ENCODE measurements at regions not wholly inside any gene's neighbourhood (a gene's known extent, or its start where the extent isn't known, plus 50 kb on each side); places are given as distances from the start of the nearest gene placed in this dataset.

DNA sequence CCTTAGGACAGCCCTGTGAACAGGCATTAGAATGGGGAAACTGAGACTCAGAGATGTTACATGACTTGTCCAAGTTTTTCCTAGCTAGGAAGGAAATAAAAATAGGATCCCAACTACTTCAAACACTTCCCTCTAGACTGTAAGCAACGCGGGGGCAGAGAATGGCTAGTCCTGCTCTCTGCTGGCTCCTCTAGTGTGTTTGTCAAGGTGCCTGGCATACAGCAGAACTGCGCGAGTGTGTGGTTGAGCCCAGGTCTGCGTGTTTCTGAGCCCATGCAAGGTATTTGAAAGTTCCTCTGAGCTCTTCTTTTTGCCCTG lies 152.5 kb downstream of the MACROH2A1 start:
- in situ Hi-C loops (cut with HindIII; ENCODE audit: extremely low pct_ligation_motif_present, low pct_unique_long_range_greater_than_20kb) = no loop called here
- intact Hi-C loops (cut with micrococcal nuclease; ENCODE audit: unreplicated experiment) = no loop called here
- FAIRE-seq = no peak

More for the DNA sequence above, 152.5 kb downstream of the MACROH2A1 start:
- CTCF ChIA-PET (ENCODE audit: low intra/inter-chr PET ratio, low total read pairs) = no interaction called here
- no TSS peak for BruUV-seq (replicated peaks)
- Histone ChIP-seq H3K36me3 (replicated peaks in 1 of 2; ENCODE audit: control insufficient read depth in 1 of 2, insufficient read depth in 2 of 2, low read length in 2 of 2) (no peaks in the 10 kb centered on the region), H3K4me2 (ENCODE audit: low read depth, low read length) (no peak overlapping the region), H3K27ac (ENCODE audit: extremely low read length, insufficient read depth, low read length) (no peak overlapping the region), H4K20me1 (ENCODE audit: insufficient read depth, low read length) (no peaks in the 10 kb centered on the region), H3K79me2 (ENCODE audit: insufficient read depth, low read length) (no peaks in the 10 kb centered on the region), H2AFZ (ENCODE audit: low read length) (no peak overlapping the region), H3K9me3 (ENCODE audit: low read length) (no peaks in the 10 kb centered on the region), H3K4me1 (ENCODE audit: insufficient read depth, low read length) (peaks cover 50% of the 10 kb centered on the region), H3K9ac (ENCODE audit: insufficient read depth, low read depth, low read length) (no peak overlapping the region), H3K4me3 (replicated peaks in 1 of 3; ENCODE audit: insufficient read depth in 1 of 3, low read depth in 2 of 3, low read length in 3 of 3) (no peak overlapping the region), H3K27me3 (ENCODE audit: control insufficient read depth in 1 of 2, insufficient read depth in 2 of 2, low read length in 2 of 2) (no peaks in the 10 kb centered on the region)
- 92% methylated on average over 4 of the region's 5 CpGs for WGBS (ENCODE audit: low lambda C conversion rate)
- ATAC-seq (no peak), DNase-seq (ENCODE audit: low spot score) (no peak)
- POLR2A ChIA-PET = interaction anchor here (1.4 to 3.1 kb wide), 4 partner anchors 12 to 18 kb away, joined by 3 to 10 read pairs (median 6); no protein-coding TSS in a partner anchor
- TF ChIP-seq KLF9 (CRISPR knock-in tag; IDR thresholded peaks at IDR 0.05; ENCODE audit: low read depth) (no peak), MED13 (CRISPR knock-in tag; IDR thresholded peaks at IDR 0.05) (no peak), ZNF619 (CRISPR knock-in tag; IDR thresholded peaks at IDR 0.05) (no peak), AKAP8 (CRISPR knock-in tag; IDR thresholded peaks at IDR 0.05) (no peak), ZGPAT (CRISPR knock-in tag; IDR thresholded peaks at IDR 0.05) (no peak), ZNF484 (CRISPR knock-in tag; IDR thresholded peaks at IDR 0.05; ENCODE audit: borderline replicate concordance, low read depth) (no peak), SMARCE1 (IDR thresholded peaks at IDR 0.05; ENCODE audit: borderline replicate concordance) (no peak), HMGXB4 (CRISPR knock-in tag; IDR thresholded peaks at IDR 0.05; ENCODE audit: borderline replicate concordance in 1 of 2, low read depth in 1 of 2) (no peak), ZFP82 (CRISPR knock-in tag; IDR thresholded peaks at IDR 0.05; ENCODE audit: borderline replicate concordance) (no peak), ZKSCAN1 (IDR thresholded peaks at IDR 0.05; ENCODE audit: low read length) (no peak), ZNF788 (CRISPR knock-in tag; IDR thresholded peaks at IDR 0.05; ENCODE audit: borderline replicate concordance) (no peak), ZNF225 (CRISPR knock-in tag; IDR thresholded peaks at IDR 0.05) (no peak), ZEB1 (IDR thresholded peaks at IDR 0.05; ENCODE audit: insufficient replicate concordance, low read depth) (no peak), KLF12 (CRISPR knock-in tag; IDR thresholded peaks at IDR 0.05; ENCODE audit: borderline replicate concordance) (no peak), MAZ (IDR thresholded peaks at IDR 0.05; ENCODE audit: borderline replicate concordance, low read depth, low read length) (no peak), MAZ (CRISPR knock-in tag; IDR thresholded peaks at IDR 0.05; ENCODE audit: low read depth) (no peak), ZNF234 (CRISPR knock-in tag; conservative IDR thresholded peaks at IDR 0.05) (no peak)
- TF ChIP-seq, protein P1, sequence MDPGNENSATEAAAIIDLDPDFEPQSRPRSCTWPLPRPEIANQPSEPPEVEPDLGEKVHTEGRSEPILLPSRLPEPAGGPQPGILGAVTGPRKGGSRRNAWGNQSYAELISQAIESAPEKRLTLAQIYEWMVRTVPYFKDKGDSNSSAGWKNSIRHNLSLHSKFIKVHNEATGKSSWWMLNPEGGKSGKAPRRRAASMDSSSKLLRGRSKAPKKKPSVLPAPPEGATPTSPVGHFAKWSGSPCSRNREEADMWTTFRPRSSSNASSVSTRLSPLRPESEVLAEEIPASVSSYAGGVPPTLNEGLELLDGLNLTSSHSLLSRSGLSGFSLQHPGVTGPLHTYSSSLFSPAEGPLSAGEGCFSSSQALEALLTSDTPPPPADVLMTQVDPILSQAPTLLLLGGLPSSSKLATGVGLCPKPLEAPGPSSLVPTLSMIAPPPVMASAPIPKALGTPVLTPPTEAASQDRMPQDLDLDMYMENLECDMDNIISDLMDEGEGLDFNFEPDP (CRISPR knock-in tag; conservative IDR thresholded peaks at IDR 0.05) = no peak

All from HepG2 (cell line).